SU-DHL-6 (cell line): ENCODE measurements at regions not wholly inside any gene's neighbourhood (a gene's known extent, or its start where the extent isn't known, plus 50 kb on each side); places are given as distances from the start of the nearest gene placed in this dataset.

ENCODE experiments used
- H2AFZ ChIP-seq: fragments of 200-600 bp; sonication (generic); 2 replicates; pipeline ENCODE4 v1.6.1; 2014; ENCODE audit warnings: low read depth, mild to moderate bottlenecking, moderate library complexity, mixed read lengths, antibody characterized with exemption, low read length; ENCODE audit not compliant: severe bottlenecking
- H3F3A ChIP-seq: fragments of 200-600 bp; shearing (Covaris generic); 2 replicates; pipeline ENCODE4 v1.6.0; 2016; ENCODE audit warnings: antibody characterized with exemption, mild to moderate bottlenecking; ENCODE audit not compliant: insufficient read depth
- H3K27ac ChIP-seq: fragments of 200-600 bp; sonication (generic); 2 replicates; pipeline ENCODE4 v1.5.1; 2016; ENCODE audit warnings: low read depth, mild to moderate bottlenecking, low read length, moderate library complexity, mixed read lengths
- H3K27me3 ChIP-seq: fragments of 200-600 bp; sonication (generic), shearing (Covaris generic); 2 replicates; pipeline ENCODE4 v1.6.0; 2014; ENCODE audit warnings: mild to moderate bottlenecking, low read length
- H3K36me3 ChIP-seq: fragments of 200-600 bp; sonication (generic); 2 replicates; pipeline ENCODE4 v1.6.1; 2014; ENCODE audit warnings: mild to moderate bottlenecking, low read length, mixed read lengths
- H3K4me2 ChIP-seq: fragments of 300-600, 200-600 bp; shearing (Covaris generic), sonication (generic); 2 replicates; pipeline ENCODE4 v1.6.0; 2014; ENCODE audit warnings: low read length, low read depth, mild to moderate bottlenecking; ENCODE audit not compliant: poor library complexity, severe bottlenecking
- H3K4me3 ChIP-seq: fragments of 200-600 bp; sonication (generic); 2 replicates; pipeline ENCODE4 v1.5.1; 2014; ENCODE audit warnings: antibody characterized with exemption, low read length, mild to moderate bottlenecking, mixed read lengths; ENCODE audit not compliant: insufficient read depth, poor library complexity, severe bottlenecking
- H3K79me2 ChIP-seq: fragments of 200-600 bp; sonication (generic); 2 replicates; pipeline ENCODE4 v1.6.1; 2014; ENCODE audit warnings: mild to moderate bottlenecking, low read length, moderate library complexity; ENCODE audit not compliant: insufficient read depth
- H3K9ac ChIP-seq: fragments of 200-600 bp; sonication (generic); 2 replicates; pipeline ENCODE4 v1.7.0; 2014; ENCODE audit warnings: mild to moderate bottlenecking, low read length
- H3K9me2 ChIP-seq: fragments of 200-600 bp; sonication (generic); replicated peaks from 2 replicates; pipeline ENCODE4 v1.6.1; 2014; ENCODE audit warnings: low read length; ENCODE audit not compliant: insufficient read depth
- H3K9me3 ChIP-seq: fragments of 200-600 bp; sonication (generic); 2 replicates; pipeline ENCODE4 v1.6.1; 2014; ENCODE audit warnings: low read length, mixed read lengths; ENCODE audit not compliant: insufficient read depth
- H4K20me1 ChIP-seq: fragments of 200-600 bp; sonication (generic); 2 replicates; pipeline ENCODE4 v1.6.1; 2014; ENCODE audit warnings: low read depth, mild to moderate bottlenecking, antibody characterized with exemption, low read length, moderate library complexity, mixed read lengths
- CTCF ChIP-seq: fragments of 200-600 bp; sonication (generic); IDR thresholded peaks from one replicate; pipeline ENCODE4 v1.5.1; 2017; ENCODE audit warnings: antibody characterized with exemption, mild to moderate bottlenecking, low read length, moderate library complexity; ENCODE audit not compliant: insufficient read depth, poor library complexity, severe bottlenecking
- EZH2phosphoT487 ChIP-seq: fragments of 200-600 bp; sonication (generic), shearing (Covaris generic); conservative IDR thresholded peaks from 2 replicates; pipeline ENCODE4 v1.6.1; 2018; ENCODE audit warnings: mild to moderate bottlenecking, antibody characterized with exemption, low read length, moderate library complexity, mixed read lengths

DNA sequence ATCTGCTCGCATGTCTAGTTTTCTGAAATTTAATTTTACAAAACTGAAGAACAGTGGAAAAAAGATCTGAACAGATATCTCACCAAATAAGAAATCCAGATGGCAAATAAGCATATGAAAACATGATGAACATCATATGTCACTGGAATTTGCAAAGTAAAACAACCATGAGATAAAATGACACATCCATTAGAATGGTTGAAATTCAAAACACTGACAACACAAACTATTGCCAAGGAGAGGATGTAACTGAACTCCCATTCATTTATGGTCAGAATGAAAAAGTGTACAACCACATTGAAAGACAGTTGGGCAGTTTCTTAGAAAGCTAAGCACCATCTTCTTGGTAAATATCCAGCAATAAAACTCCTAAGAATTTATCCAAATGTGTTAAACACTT is 312.7 kb upstream of the NCAM2 start:
- H3K79me2 ChIP-seq = no peaks in the 10 kb centered on the region

DNA sequence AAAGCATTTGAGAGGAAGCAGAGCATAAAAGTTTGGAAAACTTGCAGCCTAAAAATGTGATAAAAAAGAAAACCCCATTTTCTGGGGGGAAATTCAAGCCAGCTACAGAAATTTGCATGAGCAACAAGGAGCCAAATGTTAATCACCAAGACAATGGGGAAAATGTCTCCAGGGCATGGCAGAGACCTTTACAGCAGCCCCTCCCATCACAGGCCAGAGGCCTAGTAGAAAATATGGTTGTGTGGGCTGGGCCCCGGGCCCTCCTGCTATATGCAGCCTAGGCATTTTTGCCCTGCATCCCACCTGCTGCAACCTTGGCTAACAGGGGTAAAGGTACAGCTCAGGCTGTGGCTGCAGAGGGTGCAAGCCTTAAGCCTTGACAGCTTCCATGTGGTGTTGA is 299.6 kb upstream of the NCAM2 start:
- no peak overlapping the region for H3K27ac ChIP-seq
- no peaks in the 10 kb centered on the region for H3F3A ChIP-seq
- no peak overlapping the region for H2AFZ ChIP-seq
- no peaks in the 10 kb centered on the region for H3K27me3 ChIP-seq
- no peaks in the 10 kb centered on the region for H4K20me1 ChIP-seq
- H3K79me2 ChIP-seq = no peaks in the 10 kb centered on the region
- H3K4me3 ChIP-seq = no peak overlapping the region
- H3K36me3 ChIP-seq = no peaks in the 10 kb centered on the region
- no peak overlapping the region for H3K9ac ChIP-seq
- H3K9me3 ChIP-seq = no peaks in the 10 kb centered on the region
- TF ChIP-seq EZH2phosphoT487 (no peak), CTCF (no peak)
- H3K9me2 ChIP-seq = no peaks in the 10 kb centered on the region
- no peak overlapping the region for H3K4me2 ChIP-seq

More for the DNA sequence above, 312.7 kb upstream of the NCAM2 start:
- Histone ChIP-seq H3K9me3 (no peaks in the 10 kb centered on the region), H3K36me3 (no peaks in the 10 kb centered on the region), H4K20me1 (no peaks in the 10 kb centered on the region), H3K9ac (no peak overlapping the region), H3K4me2 (no peak overlapping the region), H3F3A (no peaks in the 10 kb centered on the region), H3K4me3 (no peak overlapping the region), H3K9me2 (no peaks in the 10 kb centered on the region), H2AFZ (no peak overlapping the region), H3K27ac (no peak overlapping the region), H3K27me3 (no peaks in the 10 kb centered on the region)
- TF ChIP-seq CTCF (no peak), EZH2phosphoT487 (no peak)

GRCh38 chr21:20701235-20701634 is 297.0 kb upstream of the NCAM2 start:
- H3K36me3 ChIP-seq = no peaks in the 10 kb centered on the region
- no peak overlapping the region for H2AFZ ChIP-seq
- no peaks in the 10 kb centered on the region for H3K79me2 ChIP-seq
- H3K9ac ChIP-seq = no peak overlapping the region
- H3K27ac ChIP-seq = no peak overlapping the region
- H3K27me3 ChIP-seq = no peaks in the 10 kb centered on the region
- H3K9me2 ChIP-seq = no peaks in the 10 kb centered on the region
- no peak overlapping the region for H3K4me2 ChIP-seq
- H3F3A ChIP-seq = no peaks in the 10 kb centered on the region
- H3K4me3 ChIP-seq = no peak overlapping the region
- no peaks in the 10 kb centered on the region for H3K9me3 ChIP-seq
- TF ChIP-seq CTCF = no peak
- no peak for TF ChIP-seq EZH2phosphoT487
- H4K20me1 ChIP-seq = no peaks in the 10 kb centered on the region
